GM19372 (cell line): ENCODE measurements at regions not wholly inside any gene's neighbourhood (a gene's known extent, or its start where the extent isn't known, plus 50 kb on each side); places are given as distances from the start of the nearest gene placed in this dataset.

Experiments used
- ATAC-seq: cut with Tn5 transposase; IDR thresholded peaks from one replicate; pipeline ENCODE4 v1.9.1; 2021; ENCODE audit warnings: mild to moderate bottlenecking, low read depth, moderate library complexity; ENCODE audit not compliant: unreplicated experiment

DNA sequence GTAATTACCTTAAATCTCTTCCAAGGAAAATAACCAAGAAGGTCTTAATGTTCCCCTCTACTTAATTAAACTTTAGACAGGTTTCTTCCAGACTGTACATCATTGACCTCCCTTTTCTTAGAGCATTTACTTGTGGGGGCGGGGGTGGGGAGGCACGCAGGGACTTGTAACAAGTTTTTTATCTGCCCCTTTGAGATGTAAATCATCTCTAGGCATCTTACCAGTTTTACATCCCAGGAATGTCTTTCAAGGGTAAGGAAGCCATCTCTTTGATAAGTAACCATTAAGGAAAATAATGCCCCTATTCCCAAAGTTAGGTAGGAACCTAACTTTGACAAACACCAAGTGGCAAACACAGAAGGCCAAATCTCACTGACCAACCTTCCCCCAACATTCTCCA, 528.6 kb downstream of the SUCLA2 start:
- no peak for ATAC-seq

GRCh38 chr13:47463726-47464125, 537.3 kb downstream of the SUCLA2 start:
- ATAC-seq: no peak

GRCh38 chr13:47463002-47463401, 538.1 kb downstream of the SUCLA2 start:
- ATAC-seq: no peak

DNA sequence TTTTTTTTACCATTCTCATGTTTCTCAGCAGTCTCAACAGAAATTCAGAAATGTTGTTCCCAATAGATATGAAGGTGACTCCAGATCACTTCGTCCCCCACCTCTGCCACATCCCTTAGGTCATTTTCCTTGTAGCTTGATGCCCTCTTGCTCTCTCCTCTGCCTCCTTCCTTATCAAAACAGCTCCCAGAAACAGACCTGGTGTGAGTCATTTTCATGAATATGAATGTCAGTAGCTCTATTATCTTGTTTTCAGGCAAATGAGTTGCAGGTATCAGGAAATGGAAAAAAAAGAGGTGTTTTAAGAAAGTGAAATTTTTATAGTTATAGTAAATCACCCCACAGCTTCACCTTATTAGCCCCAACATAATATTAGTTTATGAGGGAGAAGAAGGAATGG, 539.3 kb downstream of the SUCLA2 start:
- no peak for ATAC-seq

DNA sequence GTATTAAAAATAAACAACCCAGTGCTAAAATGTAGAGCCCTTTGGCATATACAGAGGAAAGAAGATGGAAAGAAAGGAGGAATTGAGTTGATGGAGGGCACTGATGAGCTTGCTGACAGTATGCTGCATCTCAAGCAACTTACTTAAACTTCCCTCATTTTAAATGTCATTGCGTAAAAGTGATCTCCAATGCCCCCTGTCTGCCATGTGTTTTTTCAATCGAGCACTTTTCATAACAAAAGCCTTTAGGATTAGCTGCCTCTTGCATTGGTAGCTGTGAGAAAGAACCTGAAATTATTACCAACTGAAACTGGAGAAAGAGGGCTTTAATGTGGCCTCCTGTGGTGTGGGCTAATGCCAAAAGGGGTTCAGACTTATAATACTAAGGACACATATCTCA, 541.6 kb downstream of the SUCLA2 start:
- ATAC-seq: no peak

- ATAC-seq: no peak
Measured at GRCh38 chr13:47457626-47458025, 543.4 kb downstream of the SUCLA2 start.

DNA sequence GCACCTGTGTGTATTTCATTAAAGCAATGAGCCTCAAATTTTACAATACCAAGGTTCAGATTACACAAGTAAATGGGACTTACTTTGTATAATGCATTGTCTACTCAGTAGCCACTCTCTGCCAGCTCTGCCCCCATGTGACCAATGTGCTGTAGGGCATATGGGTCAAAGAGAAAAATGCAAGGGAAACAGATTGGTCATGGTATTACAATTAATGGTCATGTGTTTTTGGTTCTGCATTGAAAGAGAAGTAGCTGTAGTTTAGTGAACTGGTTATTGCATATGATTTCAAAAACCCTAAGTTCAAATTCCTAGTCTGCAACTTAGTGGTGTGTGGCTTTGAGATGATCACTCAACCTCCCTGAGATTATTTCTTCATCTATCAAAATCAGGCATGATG, 545.4 kb downstream of the SUCLA2 start:
- ATAC-seq: no peak

GRCh38 chr13:47454986-47455385, 546.1 kb downstream of the SUCLA2 start:
- no peak for ATAC-seq

DNA sequence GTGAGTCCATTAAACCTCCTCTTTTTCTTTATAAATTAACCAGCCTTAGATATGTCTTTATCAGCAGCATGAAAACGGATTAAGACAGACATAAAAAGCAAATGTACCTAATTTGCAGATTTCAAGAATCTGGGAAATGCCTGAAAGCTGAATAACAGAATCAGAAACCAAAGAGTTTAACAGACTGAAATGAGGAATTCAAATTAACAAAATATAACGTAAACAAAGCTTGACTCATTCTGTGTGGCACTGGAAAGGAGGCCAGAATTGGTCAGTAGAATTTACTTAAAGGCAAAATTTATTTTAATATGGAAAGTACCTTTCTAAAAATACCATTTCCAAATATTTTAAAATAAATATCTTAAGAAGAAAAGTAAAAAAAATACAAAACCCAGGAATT, 540.6 kb upstream of the HTR2A start:
- ATAC-seq: no peak

- ATAC-seq: no peak
Measured at GRCh38 chr13:47433461-47434005, 536.7 kb upstream of the HTR2A start.

GRCh38 chr13:47426126-47426849, 529.4 kb upstream of the HTR2A start:
- no peak for ATAC-seq

- no peak for ATAC-seq
Measured at GRCh38 chr13:47421525-47421924, 524.7 kb upstream of the HTR2A start.

- ATAC-seq: no peak
Measured at GRCh38 chr13:47420568-47420967, 523.7 kb upstream of the HTR2A start.

DNA sequence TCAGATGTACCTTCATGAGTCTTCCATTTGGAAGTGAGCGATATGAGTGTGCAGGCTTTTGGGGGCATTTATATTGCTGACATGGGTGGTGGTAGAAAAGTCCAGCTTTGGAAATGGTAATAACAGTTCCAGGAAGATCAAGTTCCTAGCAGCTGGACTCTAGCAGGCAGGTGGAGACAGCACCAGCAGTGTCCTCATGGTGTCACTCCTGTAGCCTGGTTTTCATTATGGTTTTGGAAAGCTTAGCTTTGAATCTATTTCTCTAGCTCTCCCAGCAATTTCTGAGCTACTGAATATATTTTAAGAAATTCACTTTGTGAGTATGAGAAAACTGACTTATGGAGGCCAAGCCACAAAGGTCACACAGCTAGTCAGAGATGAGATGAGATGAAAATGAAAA, 523.2 kb upstream of the HTR2A start:
- no peak for ATAC-seq

GRCh38 chr13:47418206-47418920, 521.5 kb upstream of the HTR2A start:
- ATAC-seq: no peak

- ATAC-seq: no peak
Measured at GRCh38 chr13:47417485-47417884, 520.6 kb upstream of the HTR2A start.

GRCh38 chr13:47415048-47415447, 518.2 kb upstream of the HTR2A start:
- ATAC-seq: no peak

GRCh38 chr13:47413526-47413925, 516.7 kb upstream of the HTR2A start:
- ATAC-seq: no peak

- ATAC-seq: no peak
Measured at GRCh38 chr13:47413112-47413511, 516.3 kb upstream of the HTR2A start.

DNA sequence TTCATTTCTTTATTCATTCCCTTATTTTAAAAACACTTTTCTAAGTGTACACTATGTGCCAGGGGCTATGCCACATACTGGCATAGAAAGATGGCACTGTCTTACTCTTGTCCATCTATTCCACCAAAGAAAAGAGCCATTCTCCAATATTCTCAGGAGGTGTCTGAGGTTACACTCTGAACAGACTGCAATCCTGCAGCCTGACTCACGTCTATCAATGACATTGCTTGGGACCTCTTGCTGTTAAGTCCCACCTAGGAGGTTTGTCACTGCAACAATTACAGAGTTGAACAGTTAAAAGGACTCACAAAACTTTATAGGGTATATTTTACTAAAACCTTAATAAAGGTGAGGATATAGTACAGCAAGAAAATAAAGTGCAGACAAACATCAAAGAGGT, 512.9 kb upstream of the HTR2A start:
- ATAC-seq: no peak

- ATAC-seq: no peak
Measured at GRCh38 chr13:47408546-47409319, 511.9 kb upstream of the HTR2A start.
